ENCODE measurements at regions not wholly inside any gene's neighbourhood (a gene's known extent, or its start where the extent isn't known, plus 50 kb on each side); places are given as distances from the start of the nearest gene placed in this dataset.

DNA sequence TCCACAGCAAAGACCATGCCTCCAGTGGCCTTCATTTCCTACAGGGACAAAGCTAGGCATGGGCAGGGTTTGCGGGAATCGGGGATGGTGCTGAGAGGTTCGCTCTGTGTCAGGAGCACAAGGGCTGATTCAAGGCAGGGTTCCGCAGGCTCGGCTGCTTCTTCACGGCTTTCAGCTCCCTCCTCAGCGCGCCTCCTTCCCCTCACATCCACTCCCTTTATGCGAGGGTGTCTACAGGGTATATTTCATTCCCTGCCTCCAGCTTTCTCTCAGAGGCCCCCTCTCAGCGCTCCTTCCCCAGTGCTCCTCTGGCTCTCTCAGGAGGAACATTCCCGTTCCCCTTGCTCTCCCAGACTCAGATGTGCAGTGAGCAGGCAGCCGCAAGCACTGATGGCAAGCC, 78.7 kb upstream of the ASB18 start:
- no peaks in the 10 kb centered on the region for H3K36me3 ChIP-seq
- intact Hi-C loops (cut with DNase I; ENCODE audit: low total_unique reads) = loop anchor here (5.0 kb wide), 1 partner anchor 1126 kb away; no protein-coding TSS in a partner anchor
- H3K27me3 ChIP-seq = no peaks in the 10 kb centered on the region
- no peak for DNase-seq (ENCODE audit: low spot score in 2 of 2)
- no peaks in the 10 kb centered on the region for H3K9me3 ChIP-seq
- H3K4me1 ChIP-seq = no peaks in the 10 kb centered on the region
- H3K4me3 ChIP-seq = no peak overlapping the region
- H3K27ac ChIP-seq = no peak overlapping the region
- TF ChIP-seq POLR2A (IDR thresholded peaks at IDR 0.05) (no peak), POLR2AphosphoS5 (IDR thresholded peaks at IDR 0.05) (no peak)
- TF ChIP-seq, protein P1, sequence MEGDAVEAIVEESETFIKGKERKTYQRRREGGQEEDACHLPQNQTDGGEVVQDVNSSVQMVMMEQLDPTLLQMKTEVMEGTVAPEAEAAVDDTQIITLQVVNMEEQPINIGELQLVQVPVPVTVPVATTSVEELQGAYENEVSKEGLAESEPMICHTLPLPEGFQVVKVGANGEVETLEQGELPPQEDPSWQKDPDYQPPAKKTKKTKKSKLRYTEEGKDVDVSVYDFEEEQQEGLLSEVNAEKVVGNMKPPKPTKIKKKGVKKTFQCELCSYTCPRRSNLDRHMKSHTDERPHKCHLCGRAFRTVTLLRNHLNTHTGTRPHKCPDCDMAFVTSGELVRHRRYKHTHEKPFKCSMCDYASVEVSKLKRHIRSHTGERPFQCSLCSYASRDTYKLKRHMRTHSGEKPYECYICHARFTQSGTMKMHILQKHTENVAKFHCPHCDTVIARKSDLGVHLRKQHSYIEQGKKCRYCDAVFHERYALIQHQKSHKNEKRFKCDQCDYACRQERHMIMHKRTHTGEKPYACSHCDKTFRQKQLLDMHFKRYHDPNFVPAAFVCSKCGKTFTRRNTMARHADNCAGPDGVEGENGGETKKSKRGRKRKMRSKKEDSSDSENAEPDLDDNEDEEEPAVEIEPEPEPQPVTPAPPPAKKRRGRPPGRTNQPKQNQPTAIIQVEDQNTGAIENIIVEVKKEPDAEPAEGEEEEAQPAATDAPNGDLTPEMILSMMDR (IDR thresholded peaks at IDR 0.05) = no peak

DNA sequence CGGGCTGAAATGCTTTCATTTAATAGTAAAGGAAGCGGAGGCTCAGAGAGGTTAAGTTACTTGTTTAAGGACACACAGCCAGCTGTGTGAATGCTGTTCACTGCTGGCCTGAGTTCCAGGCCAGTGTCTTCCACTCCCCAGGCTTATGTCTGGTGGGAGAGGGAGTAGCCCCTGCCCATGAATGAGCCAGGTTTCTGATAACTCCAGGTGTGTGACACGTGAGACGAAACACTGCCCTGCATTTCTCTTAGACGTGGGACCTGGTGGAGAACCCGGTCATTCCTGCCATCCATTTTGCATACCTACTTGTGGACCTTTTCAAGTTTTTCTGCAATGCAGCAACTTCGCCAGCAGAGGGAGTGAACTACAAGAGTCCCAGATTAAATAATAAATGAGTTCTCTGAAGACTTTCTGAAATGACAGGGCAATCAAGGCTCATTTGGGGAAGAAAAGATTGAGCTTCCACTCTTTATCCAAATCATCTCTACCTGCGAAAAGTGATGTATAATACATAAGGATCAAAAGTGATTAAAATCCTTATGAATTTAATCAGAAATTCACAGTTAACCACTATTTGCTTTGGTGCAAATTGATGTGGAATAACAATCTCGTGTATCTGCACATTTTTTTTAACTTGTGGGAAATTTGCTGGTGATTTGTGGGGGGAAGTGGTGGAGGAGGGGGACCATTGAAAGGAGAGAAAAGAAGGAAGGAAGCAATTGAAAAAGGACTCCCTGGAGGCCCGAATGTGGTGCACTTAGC, 79.4 kb upstream of the ASB18 start:
- H3K27me3 ChIP-seq = no peaks in the 10 kb centered on the region
- TF ChIP-seq, protein P1 (IDR thresholded peaks at IDR 0.05) = peak; percentile 28 to 79 (median 70)
- no peak for TF ChIP-seq POLR2AphosphoS5 (IDR thresholded peaks at IDR 0.05)
- H3K4me3 ChIP-seq = no peak overlapping the region
- H3K36me3 ChIP-seq = no peaks in the 10 kb centered on the region
- no peaks in the 10 kb centered on the region for H3K4me1 ChIP-seq
- H3K9me3 ChIP-seq = no peaks in the 10 kb centered on the region
- no peak overlapping the region for H3K27ac ChIP-seq
- DNase-seq (ENCODE audit: low spot score in 2 of 2) = peak in 1 of 2 donors; percentile 53
- intact Hi-C loops (cut with DNase I; ENCODE audit: low total_unique reads) = loop anchor here (5.0 kb wide), 1 partner anchor 1126 kb away; no protein-coding TSS in a partner anchor

DNA sequence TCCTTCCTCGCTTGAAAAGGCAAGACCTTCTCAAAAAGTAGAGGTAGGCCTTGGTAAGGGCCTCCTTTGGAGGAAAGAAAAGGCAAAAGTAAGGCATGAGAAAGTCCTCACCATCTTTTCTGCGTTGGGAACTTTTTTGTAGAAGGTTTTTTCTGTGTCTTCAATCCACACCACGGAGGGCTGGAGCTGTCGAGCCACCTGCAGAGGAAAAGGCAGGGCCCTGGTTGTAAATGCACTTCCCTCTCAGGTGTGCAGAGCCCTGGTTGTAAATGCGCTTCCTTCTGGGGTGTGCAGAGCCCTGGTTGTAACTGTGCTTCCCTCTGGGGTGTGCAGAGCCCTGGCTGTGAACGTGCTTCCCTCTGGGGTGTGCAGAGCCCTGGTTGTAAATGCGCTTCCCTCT, 80.2 kb upstream of the ASB18 start:
- Histone ChIP-seq H3K4me3 (no peak overlapping the region), H3K27ac (no peak overlapping the region), H3K9me3 (no peaks in the 10 kb centered on the region), H3K27me3 (no peaks in the 10 kb centered on the region), H3K4me1 (no peaks in the 10 kb centered on the region), H3K36me3 (no peaks in the 10 kb centered on the region)
- DNase-seq (ENCODE audit: low spot score in 2 of 2) = no peak
- intact Hi-C loops (cut with DNase I; ENCODE audit: low total_unique reads) = loop anchor here (5.0 kb wide), 1 partner anchor 1127 kb away; no protein-coding TSS in a partner anchor
- TF ChIP-seq, protein P1 (IDR thresholded peaks at IDR 0.05) = no peak
- TF ChIP-seq POLR2A (IDR thresholded peaks at IDR 0.05) = no peak

DNA sequence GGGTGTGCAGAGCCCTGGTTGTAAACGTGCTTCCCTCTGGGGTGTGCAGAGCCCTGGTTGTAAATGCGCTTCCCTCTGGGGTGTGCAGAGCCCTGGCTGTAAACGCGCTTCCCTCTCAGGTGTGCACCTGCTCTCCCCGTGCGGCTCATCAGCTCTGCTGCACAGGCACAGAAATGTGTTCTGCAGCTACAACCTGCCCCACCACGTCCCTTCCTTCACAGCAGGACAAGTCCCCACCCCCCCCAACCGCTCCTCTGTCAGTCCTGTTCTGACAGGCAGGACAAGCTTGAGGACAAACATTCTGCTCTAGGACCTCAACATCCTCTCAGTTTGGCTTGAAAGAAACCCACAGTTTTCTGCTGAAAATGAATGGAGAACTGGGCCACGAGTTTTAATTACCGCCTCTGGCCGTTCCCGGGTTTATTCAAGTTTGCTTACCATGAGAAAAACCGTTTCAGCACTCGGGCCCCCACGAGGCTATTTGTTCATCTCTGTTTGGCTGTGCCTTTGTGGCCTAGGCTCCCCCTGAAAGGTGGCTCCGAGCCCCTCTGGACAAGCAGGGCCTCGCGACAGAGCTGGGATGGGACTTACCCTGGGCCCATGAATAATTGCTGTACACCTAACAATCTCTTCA, 81.0 kb upstream of the ASB18 start:
- no peak for DNase-seq (ENCODE audit: low spot score in 2 of 2)
- TF ChIP-seq POLR2A (IDR thresholded peaks at IDR 0.05) (no peak), POLR2AphosphoS5 (IDR thresholded peaks at IDR 0.05) (no peak)
- TF ChIP-seq, protein P1 (IDR thresholded peaks at IDR 0.05) = no peak
- Histone ChIP-seq H3K4me3 (no peak overlapping the region), H3K4me1 (no peaks in the 10 kb centered on the region), H3K27me3 (no peaks in the 10 kb centered on the region), H3K27ac (no peak overlapping the region), H3K36me3 (no peaks in the 10 kb centered on the region), H3K9me3 (no peaks in the 10 kb centered on the region)
- intact Hi-C loops (cut with DNase I; ENCODE audit: low total_unique reads) = loop anchor here (5.0 kb wide), 1 partner anchor 1148 kb away; no protein-coding TSS in a partner anchor

DNA sequence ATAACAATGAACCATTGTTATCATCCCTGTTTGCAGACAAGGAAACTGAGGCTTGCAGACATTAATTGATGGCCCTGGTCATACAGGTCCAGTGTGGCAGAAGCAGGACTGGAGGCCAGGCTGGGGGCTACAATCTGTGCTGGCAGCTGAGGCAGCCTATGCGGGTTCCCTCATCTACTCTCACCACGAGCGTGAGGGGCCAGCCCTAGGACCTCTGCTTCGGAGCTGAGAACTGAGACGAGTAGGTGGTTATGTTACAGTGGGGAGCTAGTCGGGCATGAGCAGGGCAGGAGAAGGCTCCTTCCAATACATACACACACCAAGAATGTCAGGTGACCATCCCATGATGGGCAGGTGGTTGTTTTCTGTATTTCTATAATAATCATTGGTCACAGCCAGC, 82.2 kb upstream of the ASB18 start:
- intact Hi-C loops (cut with DNase I; ENCODE audit: low total_unique reads) = loop anchor here (5.0 kb wide), 1 partner anchor 1149 kb away; no protein-coding TSS in a partner anchor
- Histone ChIP-seq H3K36me3 (no peaks in the 10 kb centered on the region), H3K27me3 (no peaks in the 10 kb centered on the region), H3K4me3 (no peak overlapping the region), H3K9me3 (no peaks in the 10 kb centered on the region), H3K4me1 (no peaks in the 10 kb centered on the region), H3K27ac (no peak overlapping the region)
- DNase-seq (ENCODE audit: low spot score in 2 of 2) = no peak
- TF ChIP-seq POLR2A (IDR thresholded peaks at IDR 0.05) (no peak), POLR2AphosphoS5 (IDR thresholded peaks at IDR 0.05) (no peak)
- TF ChIP-seq, protein P1 (IDR thresholded peaks at IDR 0.05) = no peak

Data from breast epithelium (tissue), 4 donors.